ENCODE measurements at regions not wholly inside any gene's neighbourhood (a gene's known extent, or its start where the extent isn't known, plus 50 kb on each side); places are given as distances from the start of the nearest gene placed in this dataset.

DNA sequence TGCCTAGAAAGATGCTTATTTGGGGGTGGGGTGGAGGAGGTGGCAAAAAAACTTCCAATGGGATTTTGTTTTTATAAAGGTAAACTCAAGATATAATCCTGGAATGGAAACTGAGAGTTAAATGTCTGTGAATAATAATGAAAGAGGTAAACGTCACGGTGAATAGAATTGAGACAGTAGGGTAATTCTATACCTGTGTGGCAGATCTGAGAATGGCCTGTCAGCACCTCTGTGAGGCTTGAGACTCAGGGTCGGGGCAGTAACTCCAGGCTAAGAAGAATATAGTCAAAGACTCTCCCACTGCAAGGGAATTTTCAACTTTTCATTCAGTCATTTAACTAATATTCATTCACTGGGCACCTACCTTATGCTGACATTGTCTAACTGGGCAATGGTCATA, 581.2 kb upstream of the ZNF608 start:
- TF ChIP-seq, protein P1, sequence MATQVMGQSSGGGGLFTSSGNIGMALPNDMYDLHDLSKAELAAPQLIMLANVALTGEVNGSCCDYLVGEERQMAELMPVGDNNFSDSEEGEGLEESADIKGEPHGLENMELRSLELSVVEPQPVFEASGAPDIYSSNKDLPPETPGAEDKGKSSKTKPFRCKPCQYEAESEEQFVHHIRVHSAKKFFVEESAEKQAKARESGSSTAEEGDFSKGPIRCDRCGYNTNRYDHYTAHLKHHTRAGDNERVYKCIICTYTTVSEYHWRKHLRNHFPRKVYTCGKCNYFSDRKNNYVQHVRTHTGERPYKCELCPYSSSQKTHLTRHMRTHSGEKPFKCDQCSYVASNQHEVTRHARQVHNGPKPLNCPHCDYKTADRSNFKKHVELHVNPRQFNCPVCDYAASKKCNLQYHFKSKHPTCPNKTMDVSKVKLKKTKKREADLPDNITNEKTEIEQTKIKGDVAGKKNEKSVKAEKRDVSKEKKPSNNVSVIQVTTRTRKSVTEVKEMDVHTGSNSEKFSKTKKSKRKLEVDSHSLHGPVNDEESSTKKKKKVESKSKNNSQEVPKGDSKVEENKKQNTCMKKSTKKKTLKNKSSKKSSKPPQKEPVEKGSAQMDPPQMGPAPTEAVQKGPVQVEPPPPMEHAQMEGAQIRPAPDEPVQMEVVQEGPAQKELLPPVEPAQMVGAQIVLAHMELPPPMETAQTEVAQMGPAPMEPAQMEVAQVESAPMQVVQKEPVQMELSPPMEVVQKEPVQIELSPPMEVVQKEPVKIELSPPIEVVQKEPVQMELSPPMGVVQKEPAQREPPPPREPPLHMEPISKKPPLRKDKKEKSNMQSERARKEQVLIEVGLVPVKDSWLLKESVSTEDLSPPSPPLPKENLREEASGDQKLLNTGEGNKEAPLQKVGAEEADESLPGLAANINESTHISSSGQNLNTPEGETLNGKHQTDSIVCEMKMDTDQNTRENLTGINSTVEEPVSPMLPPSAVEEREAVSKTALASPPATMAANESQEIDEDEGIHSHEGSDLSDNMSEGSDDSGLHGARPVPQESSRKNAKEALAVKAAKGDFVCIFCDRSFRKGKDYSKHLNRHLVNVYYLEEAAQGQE (IDR thresholded peaks at IDR 0.05; ENCODE audit: insufficient read depth in 1 of 2, low read depth in 2 of 2, low read length in 1 of 2): no peak
- TF ChIP-seq SIN3A (IDR thresholded peaks at IDR 0.05; ENCODE audit: borderline replicate concordance, insufficient read depth, low read depth, low read length) (no peak), TCF7L2 (IDR thresholded peaks at IDR 0.05; ENCODE audit: low read depth, low read length) (no peak)
- ChIA-PET CTCF (no interaction called here), POLR2A (no interaction called here)
- in situ Hi-C loops (cut with HindIII; ENCODE audit: low pct_unique_long_range_greater_than_20kb, low sequenced_read_pairs): no loop called here
- no peak overlapping the region for H3K4me3 ChIP-seq (ENCODE audit: low read depth in 2 of 2, low read length in 2 of 2)
- DNase-seq (ENCODE audit: low read depth, low spot score) (no peak), ATAC-seq (no peak)
- no peaks in the 10 kb centered on the region for H3K36me3 ChIP-seq (ENCODE audit: control insufficient read depth, insufficient read depth, low read length)
- intact Hi-C loops (cut with micrococcal nuclease; ENCODE audit: unreplicated experiment): no loop called here
- H3K4me1 ChIP-seq (ENCODE audit: control insufficient read depth, insufficient read depth, low read length): peaks cover 12% of the 10 kb centered on the region; the same call in 1 of the 2 replicates
- peak overlapping the region; percentile 49; the same call in 1 of the 2 replicates for H3K27ac ChIP-seq (ENCODE audit: low read length)
- BruUV-seq (replicated peaks): no TSS peak
- no peaks in the 10 kb centered on the region for H3K27me3 ChIP-seq (ENCODE audit: control insufficient read depth, insufficient read depth, low read length)
- no peaks in the 10 kb centered on the region for H3K9me3 ChIP-seq (ENCODE audit: control insufficient read depth, insufficient read depth, low read depth, low read length)

DNA sequence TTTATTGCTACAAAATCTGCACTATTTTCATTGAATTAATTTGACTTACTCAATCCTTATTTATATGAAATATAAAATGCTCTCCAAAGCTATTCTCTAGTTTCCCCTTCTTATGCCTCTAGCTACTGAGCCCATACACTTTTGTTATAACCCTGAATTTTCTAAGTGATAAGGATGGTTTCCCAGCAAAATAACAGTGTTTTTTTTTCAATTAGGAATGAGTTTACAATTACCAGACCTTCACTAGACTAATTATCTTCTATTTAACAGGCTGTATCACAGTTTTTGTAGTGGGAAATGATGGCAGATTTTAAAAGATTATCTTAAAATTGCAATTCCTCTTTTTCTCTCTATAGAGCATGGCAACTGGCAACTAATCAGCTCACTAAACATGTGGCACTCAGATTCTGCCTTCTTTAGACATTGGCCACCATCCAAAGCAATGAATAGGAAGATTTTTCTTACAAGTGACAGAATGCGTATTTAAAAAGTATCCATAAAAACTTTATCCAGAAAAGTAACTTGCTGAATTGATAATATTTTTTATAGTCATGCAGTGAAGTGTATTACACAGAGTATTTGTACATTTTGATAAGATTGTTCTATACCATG, 585.7 kb upstream of the ZNF608 start:
- no peak for TF ChIP-seq TCF7L2 (IDR thresholded peaks at IDR 0.05; ENCODE audit: low read depth, low read length)
- TF ChIP-seq, protein P2, sequence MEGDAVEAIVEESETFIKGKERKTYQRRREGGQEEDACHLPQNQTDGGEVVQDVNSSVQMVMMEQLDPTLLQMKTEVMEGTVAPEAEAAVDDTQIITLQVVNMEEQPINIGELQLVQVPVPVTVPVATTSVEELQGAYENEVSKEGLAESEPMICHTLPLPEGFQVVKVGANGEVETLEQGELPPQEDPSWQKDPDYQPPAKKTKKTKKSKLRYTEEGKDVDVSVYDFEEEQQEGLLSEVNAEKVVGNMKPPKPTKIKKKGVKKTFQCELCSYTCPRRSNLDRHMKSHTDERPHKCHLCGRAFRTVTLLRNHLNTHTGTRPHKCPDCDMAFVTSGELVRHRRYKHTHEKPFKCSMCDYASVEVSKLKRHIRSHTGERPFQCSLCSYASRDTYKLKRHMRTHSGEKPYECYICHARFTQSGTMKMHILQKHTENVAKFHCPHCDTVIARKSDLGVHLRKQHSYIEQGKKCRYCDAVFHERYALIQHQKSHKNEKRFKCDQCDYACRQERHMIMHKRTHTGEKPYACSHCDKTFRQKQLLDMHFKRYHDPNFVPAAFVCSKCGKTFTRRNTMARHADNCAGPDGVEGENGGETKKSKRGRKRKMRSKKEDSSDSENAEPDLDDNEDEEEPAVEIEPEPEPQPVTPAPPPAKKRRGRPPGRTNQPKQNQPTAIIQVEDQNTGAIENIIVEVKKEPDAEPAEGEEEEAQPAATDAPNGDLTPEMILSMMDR (IDR thresholded peaks at IDR 0.05): no peak
- TF ChIP-seq SIN3A (IDR thresholded peaks at IDR 0.05; ENCODE audit: borderline replicate concordance, insufficient read depth, low read depth, low read length): no peak
- no peak for TF ChIP-seq POLR2AphosphoS5 (IDR thresholded peaks at IDR 0.05; ENCODE audit: low read depth, low read length)
- TF ChIP-seq, protein P1 (IDR thresholded peaks at IDR 0.05; ENCODE audit: insufficient read depth in 1 of 2, low read depth in 2 of 2, low read length in 1 of 2): no peak
- CTCF ChIA-PET: no interaction called here
- Histone ChIP-seq H3K36me3 (ENCODE audit: control insufficient read depth, insufficient read depth, low read length) (no peaks in the 10 kb centered on the region), H3K9me3 (ENCODE audit: control insufficient read depth, insufficient read depth, low read depth, low read length) (no peaks in the 10 kb centered on the region), H3K27me3 (ENCODE audit: control insufficient read depth, insufficient read depth, low read length) (no peaks in the 10 kb centered on the region), H3K4me1 (ENCODE audit: control insufficient read depth, insufficient read depth, low read length) (0 out of 2 replicates have a peak, but pooled peaks cover 3% of the 10 kb centered on the region), H3K27ac (ENCODE audit: low read length) (no peak overlapping the region), H3K4me3 (ENCODE audit: low read depth in 2 of 2, low read length in 2 of 2) (no peak overlapping the region)
- no peak for DNase-seq (ENCODE audit: low read depth, low spot score)
- intact Hi-C loops (cut with micrococcal nuclease; ENCODE audit: unreplicated experiment): no loop called here
- no peak for ATAC-seq
- POLR2A ChIA-PET: interaction anchor here (0.8 kb wide), 1 partner anchor 42 kb away, joined by 4 read pairs; no protein-coding TSS in a partner anchor
- in situ Hi-C loops (cut with HindIII; ENCODE audit: low pct_unique_long_range_greater_than_20kb, low sequenced_read_pairs): no loop called here
- BruUV-seq (replicated peaks): no TSS peak
